Forelimb muscle (tissue), 1 donor: ENCODE measurements at regions not wholly inside any gene's neighbourhood (a gene's known extent, or its start where the extent isn't known, plus 50 kb on each side); places are given as distances from the start of the nearest gene placed in this dataset.
"Not testable (repeated sequence)": the region's sequence is repeated elsewhere in the genome, so short reads cannot be mapped to it uniquely, and the experiment has no call there.

ENCODE experiments used
- DNase-seq: peaks from one replicate; pipeline ENCODE4 v3.0.0-alpha.2; 2013; ENCODE audit warnings: low read depth

DNA sequence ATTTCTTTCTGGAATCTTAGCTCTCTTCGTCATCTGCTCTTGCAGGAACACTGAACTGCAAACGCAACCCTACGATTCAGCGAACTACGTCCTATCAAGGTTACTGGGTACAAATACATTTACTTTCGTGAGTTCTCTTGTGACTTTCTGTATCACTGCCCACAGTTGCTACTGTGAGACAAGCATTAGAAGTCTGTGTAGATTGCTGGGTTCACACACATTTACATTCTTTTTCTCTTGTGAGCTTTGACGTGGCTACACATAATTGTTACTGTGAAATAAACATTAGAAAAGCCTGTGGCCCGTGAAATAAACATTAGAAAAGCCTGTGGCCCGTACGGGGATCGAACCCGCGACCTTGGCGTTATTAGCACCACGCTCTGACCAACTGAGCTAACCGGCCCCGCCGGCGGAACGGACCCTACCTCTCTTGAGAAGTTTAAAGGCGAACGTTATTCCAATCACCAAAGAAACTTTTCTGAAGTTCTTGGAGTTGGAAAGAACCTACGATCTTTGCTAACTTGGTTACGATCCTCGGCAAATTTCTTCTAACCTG lies 61.2 kb upstream of the ZNF322 start:
- not testable (repeated sequence) for DNase-seq

DNA sequence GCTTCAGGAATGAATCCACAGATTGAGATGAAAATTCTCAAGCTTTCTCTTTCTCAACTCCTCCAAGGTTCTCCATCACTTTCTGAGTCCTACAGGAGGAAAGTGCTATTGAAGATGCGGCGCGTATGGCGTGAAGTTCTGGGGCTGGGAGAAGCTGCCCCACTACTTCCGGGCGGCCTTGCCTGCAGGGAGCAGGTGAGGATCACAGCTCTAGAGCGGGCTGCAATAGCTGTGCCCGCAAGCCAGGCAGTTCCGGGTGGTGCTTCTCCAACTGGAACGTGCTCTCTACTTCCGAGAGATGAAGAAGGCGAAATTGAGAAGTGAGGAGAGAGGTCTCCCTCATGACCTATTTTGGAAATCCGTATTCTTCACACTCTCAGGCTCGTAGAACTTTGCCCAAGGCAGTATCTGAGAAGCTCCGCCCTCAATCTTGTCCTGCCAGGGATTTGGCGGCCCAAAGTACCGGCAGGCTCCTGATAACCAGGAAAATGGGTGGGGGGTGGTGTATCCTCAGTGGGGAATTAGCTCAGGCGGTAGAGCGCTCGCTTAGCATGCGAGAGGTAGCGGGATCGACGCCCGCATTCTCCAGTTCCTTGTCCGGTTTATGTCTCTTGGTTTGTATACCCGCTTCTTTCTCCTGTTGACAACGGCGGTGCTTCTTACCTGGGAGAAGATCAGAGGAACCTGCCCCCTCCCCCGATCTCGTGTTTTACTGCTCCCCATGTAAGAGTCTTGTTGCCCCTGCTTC lies 70.6 kb upstream of the ZNF322 start:
- not testable (repeated sequence) for DNase-seq

DNA sequence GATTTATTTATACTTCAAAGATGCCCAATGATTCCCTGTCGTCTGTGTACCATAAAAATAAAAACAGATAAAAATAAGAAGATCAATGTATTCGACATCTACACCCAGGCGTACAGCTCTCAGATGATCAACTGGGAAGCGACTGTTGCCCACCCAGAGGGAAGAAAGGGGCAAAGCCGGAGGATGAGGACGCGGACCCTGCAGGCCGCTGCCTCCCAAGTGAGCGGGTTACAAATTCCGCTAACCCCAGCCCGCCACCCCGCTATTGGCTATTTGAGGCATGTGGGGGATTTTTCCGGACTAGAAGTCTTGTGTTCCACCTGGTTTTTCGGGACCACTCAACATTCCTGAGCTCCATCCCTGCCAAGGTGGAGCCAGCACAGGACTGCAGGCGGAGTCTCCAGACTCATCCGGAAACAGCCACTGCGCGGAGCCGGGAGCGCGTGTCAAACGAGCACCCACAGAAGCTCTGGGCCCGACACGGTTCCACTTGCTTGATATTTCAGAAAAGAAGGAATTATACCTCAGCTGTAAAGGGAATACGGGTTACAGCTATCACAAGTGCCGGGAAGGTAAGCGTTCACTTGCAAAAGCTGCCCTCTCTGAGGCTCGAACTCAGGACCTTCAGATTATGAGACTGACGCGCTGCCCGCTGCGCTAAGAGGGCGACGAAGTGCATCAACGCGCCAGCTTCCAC lies 75.4 kb upstream of the ZNF322 start:
- DNase-seq = not testable (repeated sequence)

DNA sequence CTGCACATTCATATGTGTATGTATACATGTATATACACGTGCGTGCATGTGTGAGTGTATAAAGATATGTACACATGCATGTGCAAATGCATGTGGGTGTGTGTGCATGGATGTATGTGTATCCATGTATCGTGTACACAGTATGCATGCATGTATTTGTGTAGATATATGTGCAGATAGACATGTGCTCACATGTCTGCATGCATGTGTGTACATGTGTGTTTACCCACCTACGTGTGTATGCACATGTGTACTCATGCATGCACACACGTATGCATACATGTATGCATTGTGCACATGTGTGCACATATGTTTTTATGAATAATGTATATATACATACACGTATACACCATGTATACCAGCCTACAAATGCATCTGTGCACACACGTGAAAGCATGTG lies 80.3 kb upstream of the ZNF322 start:
- no peak for DNase-seq

DNA sequence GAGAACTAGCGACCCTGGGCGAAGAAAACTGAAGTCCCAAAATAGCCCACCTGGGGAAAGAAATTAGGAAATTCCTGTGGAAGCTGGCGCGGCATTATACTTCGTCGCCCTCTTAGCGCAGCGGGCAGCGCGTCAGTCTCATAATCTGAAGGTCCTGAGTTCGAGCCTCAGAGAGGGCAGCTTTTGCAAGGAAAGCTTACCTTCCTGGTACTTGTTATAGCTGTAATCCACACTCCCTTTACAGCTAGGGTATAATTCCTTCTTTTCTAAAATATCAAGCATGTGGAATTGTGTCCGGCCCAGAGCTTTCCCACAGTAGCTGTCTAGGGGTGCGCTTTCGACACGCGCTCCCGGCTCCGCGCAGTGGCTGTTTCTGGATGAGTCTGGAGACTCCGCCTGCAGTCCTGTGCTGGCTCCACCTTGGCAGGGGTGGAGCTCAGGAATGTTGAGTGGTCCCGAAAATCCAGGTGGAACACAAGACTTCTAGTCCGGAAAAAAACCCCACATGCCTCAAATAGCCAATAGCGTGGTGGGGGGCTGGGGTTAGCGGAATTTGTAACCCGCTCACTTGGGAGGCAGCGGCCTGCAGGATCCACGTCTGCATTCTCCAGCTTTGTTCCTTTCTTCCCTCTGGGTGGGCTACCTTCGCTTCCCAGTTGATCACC lies 83.7 kb upstream of the ZNF322 start:
- no peak for DNase-seq

DNA sequence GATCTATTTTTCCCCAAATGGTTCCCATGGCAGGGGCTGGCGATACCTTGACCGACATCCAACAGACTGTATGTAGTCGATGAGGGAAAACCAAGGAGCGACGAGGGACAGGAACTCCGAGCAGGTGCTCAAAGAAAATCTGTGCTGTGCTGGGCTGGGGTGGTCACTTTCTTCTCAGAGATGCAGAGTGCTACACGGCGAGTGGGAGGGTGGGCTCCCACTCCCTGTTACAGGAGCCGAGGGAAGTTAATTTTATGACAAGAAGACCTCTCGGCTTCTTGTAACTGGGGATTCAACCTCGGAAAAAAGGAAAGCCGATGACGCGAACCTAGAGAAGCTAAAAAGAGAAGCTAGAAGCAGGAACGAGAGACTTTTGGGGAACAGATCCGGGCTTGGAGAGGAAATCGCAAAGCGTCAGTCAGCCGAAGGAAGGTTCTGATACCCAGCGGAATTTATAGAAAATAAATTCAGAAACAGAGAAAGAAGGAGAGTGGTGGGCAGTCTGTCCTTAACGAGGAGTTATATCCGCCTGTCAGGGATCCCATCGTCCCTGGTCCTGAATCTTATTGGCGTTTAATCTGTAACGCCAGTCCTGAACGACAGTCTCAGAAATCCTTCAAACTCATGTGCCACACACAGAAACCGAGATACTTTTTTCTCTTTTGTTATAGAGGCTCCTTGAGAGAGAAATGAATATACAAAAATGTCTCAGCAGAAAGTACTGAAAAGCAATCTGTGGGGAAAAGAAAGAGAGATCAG lies 84.6 kb upstream of the ZNF322 start:
- DNase-seq = no peak

DNA sequence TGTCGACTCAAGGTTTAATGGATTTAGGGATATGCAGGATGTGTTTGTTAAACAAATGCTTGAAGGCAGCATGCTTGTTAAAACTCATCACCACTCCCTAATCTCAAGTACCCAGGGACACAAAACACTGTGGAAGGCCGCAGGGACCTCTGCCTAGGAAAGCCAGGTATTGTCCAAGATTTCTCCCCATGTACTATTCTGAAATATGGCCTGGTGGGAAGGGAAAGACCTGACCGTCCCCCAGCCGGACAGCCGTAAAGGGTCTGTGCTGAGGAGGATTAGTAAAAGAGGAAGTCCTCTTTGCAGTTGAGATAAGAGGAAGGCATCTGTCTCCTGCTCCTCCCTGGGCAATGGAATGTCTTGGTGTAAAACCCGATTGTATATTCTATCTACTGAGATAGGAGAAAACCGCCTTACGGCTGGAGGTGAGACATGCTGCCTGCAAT lies 85.3 kb upstream of the ZNF322 start:
- DNase-seq = not testable (repeated sequence)

DNA sequence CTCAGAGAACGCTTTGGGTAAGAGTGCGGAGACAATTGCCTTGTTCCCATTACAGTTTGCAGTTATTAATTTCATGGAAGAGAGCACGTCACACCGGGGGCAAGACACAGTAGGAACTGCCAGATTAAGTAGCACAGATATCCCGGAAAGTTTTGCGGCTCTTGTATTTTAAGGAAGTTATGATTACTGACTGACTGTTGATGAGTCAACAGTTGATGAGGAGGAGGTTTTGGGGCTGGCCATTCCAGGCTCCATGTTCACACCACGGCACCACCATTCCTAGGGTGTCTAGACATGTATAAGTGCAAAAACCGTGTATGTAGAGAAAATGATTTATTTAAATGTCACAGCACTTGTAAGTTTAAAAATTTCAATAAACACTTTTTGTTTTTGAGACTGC lies 86.4 kb upstream of the ZNF322 start:
- not testable (repeated sequence) for DNase-seq

DNA sequence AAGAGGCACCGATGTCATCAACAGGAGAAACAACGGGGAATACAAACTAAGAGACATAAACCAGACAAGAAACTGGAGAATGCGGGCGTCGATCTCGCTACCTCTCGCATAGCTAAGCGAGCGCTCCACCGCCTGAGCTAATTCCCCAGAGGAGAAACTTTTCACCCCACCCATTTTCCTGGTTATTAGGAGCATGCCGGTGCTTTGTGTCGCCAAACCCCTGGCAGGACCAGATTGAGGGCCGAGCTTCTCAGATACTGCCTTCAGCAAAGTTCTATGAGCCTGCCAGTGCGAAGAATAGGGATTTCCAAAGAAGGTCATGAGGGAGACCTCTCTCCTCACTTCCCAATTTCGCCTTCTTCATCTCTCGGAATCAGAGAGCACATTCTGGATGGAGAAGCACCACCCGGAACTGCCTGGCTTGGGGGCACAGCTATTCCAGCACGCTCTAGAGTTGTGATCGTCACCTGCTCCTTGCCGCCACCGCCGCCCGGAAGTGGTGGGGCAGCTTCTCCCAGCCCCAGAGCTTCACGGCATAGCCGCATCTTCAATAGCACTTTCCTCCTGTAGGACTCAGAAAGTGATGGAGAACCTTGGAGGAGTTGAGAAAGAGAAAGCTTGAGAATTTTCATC lies 89.7 kb upstream of the ZNF322 start:
- DNase-seq = not testable (repeated sequence)

DNA sequence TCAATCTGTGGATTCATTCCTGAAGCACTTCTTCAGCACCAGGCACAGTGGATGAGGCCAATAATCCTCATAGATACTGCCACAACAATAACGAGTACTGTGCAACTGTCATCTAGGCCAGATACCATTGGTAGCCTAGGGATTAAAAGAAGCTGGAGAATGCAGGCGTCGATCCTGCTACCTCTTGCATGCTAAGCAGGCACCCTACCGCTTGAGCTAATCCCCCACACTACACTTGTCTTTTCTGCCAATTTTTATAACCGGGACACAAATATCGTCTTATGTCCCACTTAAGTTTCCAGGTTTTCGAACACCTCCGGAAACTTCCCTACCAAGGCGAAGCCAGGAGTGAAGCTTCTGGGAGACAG lies 90.2 kb upstream of the ZNF322 start:
- not testable (repeated sequence) for DNase-seq

DNA sequence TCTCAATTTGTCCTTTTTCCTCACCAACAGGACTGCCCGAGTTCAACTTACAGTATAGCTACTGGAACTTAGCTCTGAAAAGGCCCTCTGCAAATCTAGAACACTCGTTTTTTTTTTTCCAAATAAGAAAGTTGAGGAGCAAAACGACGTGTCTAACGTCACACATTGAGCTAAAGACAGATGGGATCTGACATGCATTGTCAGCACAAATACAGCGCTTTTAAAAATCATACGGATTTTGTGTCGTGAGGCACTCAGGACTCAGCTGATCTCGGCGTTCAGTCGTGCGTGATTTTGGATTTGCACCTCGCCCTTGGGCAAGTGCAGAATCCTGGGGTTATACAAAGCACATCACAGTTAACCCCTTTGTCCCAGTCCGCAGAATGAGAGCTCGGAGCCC lies 94.7 kb upstream of the ZNF322 start:
- no peak for DNase-seq

DNA sequence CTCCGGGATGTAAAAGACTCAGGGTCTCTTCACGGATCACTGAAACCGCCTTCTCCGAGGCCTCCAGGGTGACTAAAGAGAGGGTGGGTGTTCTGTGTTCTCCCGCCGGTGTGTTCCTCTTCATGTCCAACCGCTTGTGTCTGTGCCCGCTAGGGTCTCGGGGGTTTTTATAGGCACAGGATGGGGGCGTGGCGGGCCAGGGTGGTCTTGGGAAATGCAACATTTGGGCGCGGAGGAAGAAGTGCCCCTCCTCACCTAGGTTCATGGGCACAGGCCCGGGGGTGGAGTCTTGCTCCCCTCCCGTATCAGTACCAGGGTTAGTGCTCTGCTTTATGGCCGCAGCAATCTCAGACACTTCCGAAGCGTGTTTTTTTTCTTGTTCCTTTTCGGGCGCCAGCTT lies 95.3 kb upstream of the ZNF322 start:
- DNase-seq = not testable (repeated sequence)

DNA sequence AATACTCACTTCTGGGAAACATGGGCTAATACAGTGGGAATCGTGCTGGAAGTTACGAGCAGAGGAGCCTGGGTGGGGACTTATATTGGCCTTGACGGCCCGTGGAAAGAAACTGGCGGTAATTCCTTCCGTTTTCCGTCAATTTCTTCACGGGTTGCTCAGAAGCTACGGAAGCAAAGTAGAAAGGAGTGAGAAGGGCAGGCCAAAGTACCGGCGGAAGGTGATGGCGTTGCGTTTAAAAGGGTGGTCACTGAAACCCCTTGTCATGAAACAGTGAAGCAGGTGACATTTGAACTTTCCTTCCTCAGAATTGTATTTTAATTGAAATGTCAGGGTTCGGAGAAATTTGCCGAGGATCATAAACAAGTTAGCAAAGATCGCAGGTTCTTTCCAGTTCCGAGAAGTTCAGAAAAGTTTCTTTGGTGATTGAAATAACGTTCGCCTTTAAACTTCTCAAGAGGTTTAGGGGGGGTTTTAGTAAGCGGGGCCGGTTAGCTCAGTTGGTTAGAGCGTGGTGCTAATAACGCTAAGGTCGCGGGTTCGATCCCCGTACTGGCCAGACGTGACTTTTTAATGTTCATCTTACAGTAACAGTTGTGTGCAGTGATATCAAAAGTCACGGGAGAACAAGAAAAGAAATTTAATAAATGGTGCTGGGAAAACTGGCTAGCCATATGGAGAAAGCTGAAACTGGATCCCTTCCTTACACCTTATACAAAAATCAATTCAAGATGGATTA lies 96.7 kb upstream of the ZNF322 start:
- DNase-seq = not testable (repeated sequence)

DNA sequence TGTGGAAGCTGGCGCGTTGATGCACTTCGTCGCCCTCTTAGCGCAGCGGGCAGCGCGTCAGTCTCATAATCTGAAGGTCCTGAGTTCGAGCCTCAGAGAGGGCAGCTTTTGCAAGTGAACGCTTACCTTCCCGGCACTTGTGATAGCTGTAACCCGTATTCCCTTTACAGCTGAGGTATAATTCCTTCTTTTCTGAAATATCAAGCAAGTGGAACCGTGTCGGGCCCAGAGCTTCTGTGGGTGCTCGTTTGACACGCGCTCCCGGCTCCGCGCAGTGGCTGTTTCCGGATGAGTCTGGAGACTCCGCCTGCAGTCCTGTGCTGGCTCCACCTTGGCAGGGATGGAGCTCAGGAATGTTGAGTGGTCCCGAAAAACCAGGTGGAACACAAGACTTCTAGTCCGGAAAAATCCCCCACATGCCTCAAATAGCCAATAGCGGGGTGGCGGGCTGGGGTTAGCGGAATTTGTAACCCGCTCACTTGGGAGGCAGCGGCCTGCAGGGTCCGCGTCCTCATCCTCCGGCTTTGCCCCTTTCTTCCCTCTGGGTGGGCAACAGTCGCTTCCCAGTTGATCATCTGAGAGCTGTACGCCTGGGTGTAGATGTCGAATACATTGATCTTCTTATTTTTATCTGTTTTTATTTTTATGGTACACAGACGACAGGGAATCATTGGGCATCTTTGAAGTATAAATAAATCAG lies 106.8 kb upstream of the ZNF322 start:
- not testable (repeated sequence) for DNase-seq

DNA sequence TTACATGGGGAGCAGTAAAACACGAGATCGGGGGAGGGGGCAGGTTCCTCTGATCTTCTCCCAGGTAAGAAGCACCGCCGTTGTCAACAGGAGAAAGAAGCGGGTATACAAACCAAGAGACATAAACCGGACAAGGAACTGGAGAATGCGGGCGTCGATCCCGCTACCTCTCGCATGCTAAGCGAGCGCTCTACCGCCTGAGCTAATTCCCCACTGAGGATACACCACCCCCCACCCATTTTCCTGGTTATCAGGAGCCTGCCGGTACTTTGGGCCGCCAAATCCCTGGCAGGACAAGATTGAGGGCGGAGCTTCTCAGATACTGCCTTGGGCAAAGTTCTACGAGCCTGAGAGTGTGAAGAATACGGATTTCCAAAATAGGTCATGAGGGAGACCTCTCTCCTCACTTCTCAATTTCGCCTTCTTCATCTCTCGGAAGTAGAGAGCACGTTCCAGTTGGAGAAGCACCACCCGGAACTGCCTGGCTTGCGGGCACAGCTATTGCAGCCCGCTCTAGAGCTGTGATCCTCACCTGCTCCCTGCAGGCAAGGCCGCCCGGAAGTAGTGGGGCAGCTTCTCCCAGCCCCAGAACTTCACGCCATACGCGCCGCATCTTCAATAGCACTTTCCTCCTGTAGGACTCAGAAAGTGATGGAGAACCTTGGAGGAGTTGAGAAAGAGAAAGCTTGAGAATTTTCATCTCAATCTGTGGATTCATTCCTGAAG lies 111.6 kb upstream of the ZNF322 start:
- DNase-seq = not testable (repeated sequence)

DNA sequence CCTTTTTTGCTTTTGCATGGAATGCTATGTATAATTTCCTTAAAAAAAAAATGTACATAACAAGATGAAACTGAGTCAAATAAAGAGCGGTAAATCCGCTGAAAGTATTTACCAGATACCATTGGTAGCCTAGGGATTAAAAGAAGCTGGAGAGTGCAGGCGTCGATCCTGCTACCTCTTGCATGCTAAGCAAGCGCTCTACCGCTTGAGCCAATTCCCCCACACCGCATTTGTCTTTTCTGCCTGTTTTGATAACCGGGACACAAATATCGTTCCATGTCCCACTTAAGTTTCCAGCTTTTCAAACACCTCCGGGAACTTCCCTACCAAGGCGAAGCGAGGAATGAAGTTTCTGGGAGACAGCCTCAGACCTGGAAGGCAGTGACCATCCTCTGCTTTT lies 113.9 kb upstream of the ZNF322 start:
- DNase-seq = not testable (repeated sequence)

DNA sequence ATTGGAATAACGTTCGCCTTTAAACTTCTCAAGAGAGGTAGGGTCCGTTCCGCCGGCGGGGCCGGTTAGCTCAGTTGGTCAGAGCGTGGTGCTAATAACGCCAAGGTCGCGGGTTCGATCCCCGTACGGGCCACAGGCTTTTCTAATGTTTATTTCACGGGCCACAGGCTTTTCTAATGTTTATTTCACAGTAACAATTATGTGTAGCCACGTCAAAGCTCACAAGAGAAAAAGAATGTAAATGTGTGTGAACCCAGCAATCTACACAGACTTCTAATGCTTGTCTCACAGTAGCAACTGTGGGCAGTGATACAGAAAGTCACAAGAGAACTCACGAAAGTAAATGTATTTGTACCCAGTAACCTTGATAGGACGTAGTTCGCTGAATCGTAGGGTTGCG lies 121.0 kb upstream of the ZNF322 start:
- not testable (repeated sequence) for DNase-seq

DNA sequence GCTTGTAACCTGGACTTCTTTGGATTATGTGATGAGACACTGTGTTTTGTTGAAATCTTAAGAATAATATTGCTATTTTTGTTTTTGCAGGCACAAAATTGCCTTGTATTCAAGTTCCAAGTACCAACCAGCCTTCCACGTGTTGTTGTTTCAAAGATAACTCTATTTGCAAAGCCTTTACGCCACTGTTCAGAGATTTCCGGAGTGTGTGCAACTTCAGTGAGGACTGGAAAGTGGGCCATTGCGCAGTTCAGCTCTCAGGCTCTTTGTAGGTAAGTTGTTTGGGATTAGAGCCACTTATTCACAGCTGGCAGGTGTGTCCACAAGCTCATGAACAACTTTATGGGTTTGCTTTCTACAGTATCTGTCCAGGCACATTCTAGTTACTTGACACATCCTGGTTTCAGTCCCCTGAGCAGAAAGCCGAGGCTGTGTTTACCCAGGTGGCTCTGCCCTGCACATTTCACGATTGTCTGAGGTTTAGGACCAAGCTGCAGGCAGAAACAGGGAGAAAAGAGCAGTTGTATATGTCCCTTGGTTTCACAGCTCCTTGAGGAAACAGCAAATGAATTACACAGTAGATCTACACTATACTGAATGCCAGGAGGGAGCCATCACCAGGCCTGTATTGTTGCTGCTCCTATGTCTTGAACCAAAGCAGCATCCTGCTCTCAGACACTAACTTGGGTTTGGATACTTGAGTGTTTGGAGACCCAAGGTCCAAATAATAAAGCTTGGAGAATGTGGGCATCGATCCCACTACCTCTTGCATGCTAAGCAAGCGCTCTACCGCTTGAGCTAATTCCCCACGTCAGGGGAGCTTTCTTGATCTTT lies 136.1 kb upstream of the ZNF322 start:
- not testable (repeated sequence) for DNase-seq
